Astrocyte (in vitro differentiated cells and primary cell): ENCODE measurements at regions not wholly inside any gene's neighbourhood (a gene's known extent, or its start where the extent isn't known, plus 50 kb on each side); places are given as distances from the start of the nearest gene placed in this dataset.

Experiments used
- DNase-seq: peaks from one replicate; pipeline ENCODE4 v3.0.0-alpha.2; 2010; ENCODE audit warnings: low read depth
- FAIRE-seq: peaks from 2 replicates; lab custom pipeline; 2011; peaks lifted over from hg19 to GRCh38; lab: Jason Lieb, UNC
- H2AFZ ChIP-seq: 2 replicates; pipeline ENCODE4 v1.6.0; 2012; ENCODE audit warnings: low read depth, low read length, inconsistent platforms
- H3K27ac ChIP-seq: 2 replicates; pipeline ENCODE4 v1.5.1; 2011; ENCODE audit warnings: low read depth, low read length, inconsistent platforms
- H3K27me3 ChIP-seq: 2 replicates; pipeline ENCODE4 v1.6.0; 2011; ENCODE audit warnings: low read length, inconsistent platforms; ENCODE audit not compliant: insufficient read depth
- H3K36me3 ChIP-seq: 2 replicates; pipeline ENCODE4 v1.5.1; 2011; ENCODE audit warnings: low read length, inconsistent platforms; ENCODE audit not compliant: insufficient read depth
- H3K4me1 ChIP-seq: 2 replicates; pipeline ENCODE4 v1.5.1; 2011; ENCODE audit warnings: low read length, inconsistent platforms; ENCODE audit not compliant: insufficient read depth
- H3K4me2 ChIP-seq: 2 replicates; pipeline ENCODE4 v1.6.0; 2012; ENCODE audit warnings: low read length, inconsistent platforms
- H3K4me3 ChIP-seq: 2 replicates; pipeline ENCODE4 v1.5.1; 2011; ENCODE audit warnings: low read depth, mild to moderate bottlenecking, low read length, inconsistent platforms; ENCODE audit not compliant: insufficient read depth
- H3K79me2 ChIP-seq: 2 replicates; pipeline ENCODE4 v1.6.0; 2012; ENCODE audit warnings: mild to moderate bottlenecking, low read length, inconsistent platforms; ENCODE audit not compliant: insufficient read depth
- H3K9ac ChIP-seq: 2 replicates; pipeline ENCODE4 v1.6.0; 2012; ENCODE audit warnings: mild to moderate bottlenecking, low read length, inconsistent platforms
- H3K9me3 ChIP-seq: 2 replicates; pipeline ENCODE4 v1.5.1; 2012; ENCODE audit warnings: low read depth, mild to moderate bottlenecking, low read length, inconsistent platforms; ENCODE audit not compliant: insufficient read depth
- H4K20me1 ChIP-seq: 2 replicates; pipeline ENCODE4 v1.6.0; 2012; ENCODE audit warnings: low read length, inconsistent platforms; ENCODE audit not compliant: insufficient read depth
- H3K27ac Mint-ChIP-seq: one replicate; pipeline ENCODE4 v1.8.0; 2021; ENCODE audit warnings: mild to moderate bottlenecking, mixed read lengths; ENCODE audit not compliant: unreplicated experiment
- H3K27me3 Mint-ChIP-seq: one replicate; pipeline ENCODE4 v1.8.0; 2021; ENCODE audit warnings: low read depth, mixed read lengths; ENCODE audit not compliant: unreplicated experiment
- H3K36me3 Mint-ChIP-seq: one replicate; pipeline ENCODE4 v1.8.0; 2021; ENCODE audit warnings: low read depth, mixed read lengths; ENCODE audit not compliant: unreplicated experiment
- H3K4me1 Mint-ChIP-seq: one replicate; pipeline ENCODE4 v1.8.0; 2021; ENCODE audit warnings: low read depth, mixed read lengths; ENCODE audit not compliant: unreplicated experiment
- H3K4me3 Mint-ChIP-seq: one replicate; pipeline ENCODE4 v1.8.0; 2021; ENCODE audit warnings: mild to moderate bottlenecking, moderate library complexity, mixed read lengths; ENCODE audit not compliant: unreplicated experiment
- H3K9me3 Mint-ChIP-seq: one replicate; pipeline ENCODE4 v1.8.0; 2021; ENCODE audit warnings: mild to moderate bottlenecking, mixed read lengths; ENCODE audit not compliant: unreplicated experiment
- EZH2 ChIP-seq: IDR thresholded peaks from 2 replicates; pipeline ENCODE4 v1.6.1; 2012; ENCODE audit warnings: mild to moderate bottlenecking, low read length, inconsistent platforms; ENCODE audit not compliant: insufficient read depth
- TF ChIP-seq, protein P1 (sequence below): IDR thresholded peaks from 2 replicates; pipeline ENCODE4 v1.5.1; 2011; ENCODE audit warnings: low read depth, mild to moderate bottlenecking, inconsistent platforms, low read length, moderate library complexity; ENCODE audit not compliant: insufficient read depth

DNA sequence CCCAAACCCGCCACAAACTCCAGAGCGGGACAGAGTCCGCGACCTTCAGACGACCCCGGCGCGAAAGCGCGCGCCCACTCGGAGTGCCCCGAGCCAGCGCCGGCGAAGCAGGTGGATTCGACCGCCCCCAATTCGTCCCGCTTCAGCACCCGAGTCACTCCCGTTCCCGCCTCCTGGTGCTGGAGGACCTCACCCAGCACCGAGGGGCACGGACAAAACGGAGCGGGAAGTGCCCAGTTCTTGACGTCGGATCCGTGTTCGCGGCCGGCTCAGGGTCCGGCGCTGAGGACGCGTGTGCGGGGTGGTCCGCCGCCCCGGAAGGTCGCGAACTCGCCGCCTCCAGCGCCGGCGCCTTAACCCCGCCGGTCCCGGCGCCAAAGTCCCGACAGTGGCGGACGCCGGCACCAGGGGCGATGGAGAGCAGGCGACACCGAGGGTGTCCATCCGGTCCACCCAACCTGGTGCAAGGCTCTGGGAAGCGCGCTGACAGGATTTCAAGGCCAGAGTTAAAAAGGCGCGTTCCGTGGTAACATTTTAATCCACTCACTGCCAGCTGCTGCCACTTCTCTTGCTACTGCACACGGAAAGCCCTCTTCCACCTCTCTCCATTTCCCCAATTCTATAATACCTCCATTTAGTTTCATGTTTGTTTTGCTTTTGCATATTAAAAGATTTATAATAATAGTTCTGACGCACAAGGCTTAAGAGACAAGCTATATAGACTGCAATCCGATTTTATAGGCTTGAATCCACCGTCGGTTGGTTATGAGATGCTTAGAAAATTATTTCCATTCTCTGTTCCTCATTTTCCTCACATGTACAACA lies 240.0 kb upstream of the CPNE8 start:
- H3K27me3 Mint-ChIP-seq, result no peaks in the 10 kb centered on the region
- H3K4me3 Mint-ChIP-seq, result no peak overlapping the region
- Histone ChIP-seq H3K4me2 (peak overlapping the region; percentile 88), H4K20me1 (no peaks in the 10 kb centered on the region), H2AFZ (peak overlapping the region; percentile 94), H3K36me3 (no peaks in the 10 kb centered on the region), H3K4me1 (peaks cover 2% of the 10 kb centered on the region), H3K9ac (peak overlapping the region; percentile 38), H3K79me2 (no peaks in the 10 kb centered on the region), H3K27ac (no peak overlapping the region), H3K4me3 (peak overlapping the region; percentile 49), H3K27me3 (peaks cover 3% of the 10 kb centered on the region), H3K9me3 (no peaks in the 10 kb centered on the region)
- no peak overlapping the region for H3K27ac Mint-ChIP-seq
- H3K4me1 Mint-ChIP-seq, result no peaks in the 10 kb centered on the region
- H3K36me3 Mint-ChIP-seq, result no peaks in the 10 kb centered on the region
- TF ChIP-seq, protein P1, sequence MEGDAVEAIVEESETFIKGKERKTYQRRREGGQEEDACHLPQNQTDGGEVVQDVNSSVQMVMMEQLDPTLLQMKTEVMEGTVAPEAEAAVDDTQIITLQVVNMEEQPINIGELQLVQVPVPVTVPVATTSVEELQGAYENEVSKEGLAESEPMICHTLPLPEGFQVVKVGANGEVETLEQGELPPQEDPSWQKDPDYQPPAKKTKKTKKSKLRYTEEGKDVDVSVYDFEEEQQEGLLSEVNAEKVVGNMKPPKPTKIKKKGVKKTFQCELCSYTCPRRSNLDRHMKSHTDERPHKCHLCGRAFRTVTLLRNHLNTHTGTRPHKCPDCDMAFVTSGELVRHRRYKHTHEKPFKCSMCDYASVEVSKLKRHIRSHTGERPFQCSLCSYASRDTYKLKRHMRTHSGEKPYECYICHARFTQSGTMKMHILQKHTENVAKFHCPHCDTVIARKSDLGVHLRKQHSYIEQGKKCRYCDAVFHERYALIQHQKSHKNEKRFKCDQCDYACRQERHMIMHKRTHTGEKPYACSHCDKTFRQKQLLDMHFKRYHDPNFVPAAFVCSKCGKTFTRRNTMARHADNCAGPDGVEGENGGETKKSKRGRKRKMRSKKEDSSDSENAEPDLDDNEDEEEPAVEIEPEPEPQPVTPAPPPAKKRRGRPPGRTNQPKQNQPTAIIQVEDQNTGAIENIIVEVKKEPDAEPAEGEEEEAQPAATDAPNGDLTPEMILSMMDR, result peak; percentile 31
- TF ChIP-seq EZH2, result peak; percentile 49
- DNase-seq (no peak), FAIRE-seq (no peak)
- peaks cover 5% of the 10 kb centered on the region for H3K9me3 Mint-ChIP-seq

DNA sequence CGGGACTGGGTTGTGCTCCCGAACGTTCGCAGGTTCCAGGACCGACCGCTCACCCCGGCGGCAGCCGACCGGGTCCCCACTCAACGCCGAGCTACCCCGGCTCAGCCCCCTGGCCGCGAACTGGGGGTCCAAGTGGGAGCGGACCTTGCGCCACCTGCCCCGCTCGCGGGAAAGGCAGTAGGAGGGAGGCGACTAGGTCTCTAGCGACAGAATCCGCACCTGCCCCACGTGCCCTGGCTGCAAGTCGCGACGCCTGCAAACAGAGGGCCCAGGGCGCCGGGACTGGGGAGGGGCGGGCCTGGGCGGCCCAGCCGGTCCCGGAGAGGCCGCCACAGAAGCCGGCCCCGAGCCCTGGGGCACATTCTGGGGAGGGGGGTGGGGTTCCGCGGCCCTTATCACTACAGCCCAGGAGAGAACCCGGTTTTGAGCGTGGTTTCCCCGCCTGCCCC lies 239.2 kb upstream of the CPNE8 start:
- H3K27ac Mint-ChIP-seq, result no peak overlapping the region
- H3K9me3 ChIP-seq, result no peaks in the 10 kb centered on the region
- H3K36me3 Mint-ChIP-seq, result no peaks in the 10 kb centered on the region
- H3K4me3 Mint-ChIP-seq, result no peak overlapping the region
- H3K79me2 ChIP-seq, result no peaks in the 10 kb centered on the region
- peaks cover 3% of the 10 kb centered on the region for H3K27me3 ChIP-seq
- no peaks in the 10 kb centered on the region for H3K4me1 Mint-ChIP-seq
- DNase-seq (no peak), FAIRE-seq (no peak)
- H3K4me1 ChIP-seq, result peaks cover 2% of the 10 kb centered on the region
- no peak overlapping the region for H3K4me3 ChIP-seq
- no peak overlapping the region for H3K27ac ChIP-seq
- no peaks in the 10 kb centered on the region for H3K36me3 ChIP-seq
- peaks cover 2% of the 10 kb centered on the region for H3K9me3 Mint-ChIP-seq
- H3K9ac ChIP-seq, result no peak overlapping the region
- peak overlapping the region; percentile 88 for H3K4me2 ChIP-seq
- no peaks in the 10 kb centered on the region for H4K20me1 ChIP-seq
- H2AFZ ChIP-seq, result peak overlapping the region; percentile 94
- no peak for TF ChIP-seq EZH2
- TF ChIP-seq, protein P1, result no peak
- no peaks in the 10 kb centered on the region for H3K27me3 Mint-ChIP-seq

DNA sequence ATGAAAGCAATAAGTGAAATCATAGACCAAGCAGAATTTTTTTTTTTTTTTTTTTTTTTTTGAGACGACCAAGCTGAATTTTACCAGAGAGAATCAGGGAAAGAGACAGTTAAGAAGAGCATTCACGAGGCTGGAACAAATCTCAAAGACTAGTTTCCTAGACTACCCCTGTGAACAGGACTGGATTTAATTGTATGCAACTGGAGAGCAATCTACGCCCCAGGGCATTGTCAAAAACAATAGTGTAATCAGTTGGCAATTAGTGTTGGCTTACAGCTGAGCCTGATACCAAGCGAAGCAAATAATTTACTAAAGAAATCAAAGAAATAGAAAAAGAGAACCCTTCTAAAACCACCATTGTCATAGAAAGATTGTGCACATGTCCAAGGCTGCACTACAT lies 232.9 kb upstream of the CPNE8 start:
- Mint-ChIP-seq H3K9me3 (no peaks in the 10 kb centered on the region), H3K36me3 (no peaks in the 10 kb centered on the region), H3K27ac (no peak overlapping the region), H3K27me3 (no peaks in the 10 kb centered on the region), H3K4me3 (no peak overlapping the region), H3K4me1 (no peaks in the 10 kb centered on the region)
- DNase-seq (no peak), FAIRE-seq (no peak)
- no peaks in the 10 kb centered on the region for H4K20me1 ChIP-seq
- no peaks in the 10 kb centered on the region for H3K9me3 ChIP-seq
- H3K79me2 ChIP-seq, result no peaks in the 10 kb centered on the region
- H3K4me3 ChIP-seq, result no peak overlapping the region
- H3K27ac ChIP-seq, result no peak overlapping the region
- no peaks in the 10 kb centered on the region for H3K36me3 ChIP-seq
- no peaks in the 10 kb centered on the region for H3K27me3 ChIP-seq
- no peaks in the 10 kb centered on the region for H3K4me1 ChIP-seq
- H3K9ac ChIP-seq, result no peak overlapping the region
- TF ChIP-seq, protein P1, result no peak
- TF ChIP-seq EZH2, result no peak
- no peak overlapping the region for H3K4me2 ChIP-seq
- no peak overlapping the region for H2AFZ ChIP-seq
